HG02884 (cell line): ENCODE measurements at regions not wholly inside any gene's neighbourhood (a gene's known extent, or its start where the extent isn't known, plus 50 kb on each side); places are given as distances from the start of the nearest gene placed in this dataset.

Experiments used
- ATAC-seq: cut with Tn5 transposase; IDR thresholded peaks from one replicate; pipeline ENCODE4 v1.9.1; 2021; ENCODE audit warnings: mild to moderate bottlenecking, moderate library complexity; ENCODE audit not compliant: unreplicated experiment

DNA sequence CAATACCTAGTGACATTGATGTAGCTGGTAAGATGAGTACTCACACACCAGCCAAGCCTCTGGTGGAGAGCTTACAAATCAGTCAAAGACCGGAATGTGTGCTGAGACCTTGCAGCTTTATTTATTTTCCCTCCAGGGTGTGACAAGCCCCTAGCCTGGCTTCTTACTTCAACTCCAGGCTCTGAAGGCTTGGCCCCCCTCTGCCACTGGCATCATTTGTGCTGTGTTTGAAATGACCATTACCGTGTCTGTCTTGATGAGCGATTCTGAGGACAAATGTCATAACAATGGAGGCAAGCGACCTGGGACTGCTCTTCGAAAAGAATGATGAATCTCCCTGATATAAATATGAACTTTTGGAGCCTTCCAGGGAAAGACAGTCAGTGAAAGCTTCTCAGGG, 749.9 kb upstream of the HS6ST1 start:
- no peak for ATAC-seq

- no peak for ATAC-seq
Measured at GRCh38 chr2:129069875-129070594, 751.4 kb upstream of the HS6ST1 start.

- no peak for ATAC-seq
Measured at GRCh38 chr2:129070663-129071062, 752.0 kb upstream of the HS6ST1 start.

DNA sequence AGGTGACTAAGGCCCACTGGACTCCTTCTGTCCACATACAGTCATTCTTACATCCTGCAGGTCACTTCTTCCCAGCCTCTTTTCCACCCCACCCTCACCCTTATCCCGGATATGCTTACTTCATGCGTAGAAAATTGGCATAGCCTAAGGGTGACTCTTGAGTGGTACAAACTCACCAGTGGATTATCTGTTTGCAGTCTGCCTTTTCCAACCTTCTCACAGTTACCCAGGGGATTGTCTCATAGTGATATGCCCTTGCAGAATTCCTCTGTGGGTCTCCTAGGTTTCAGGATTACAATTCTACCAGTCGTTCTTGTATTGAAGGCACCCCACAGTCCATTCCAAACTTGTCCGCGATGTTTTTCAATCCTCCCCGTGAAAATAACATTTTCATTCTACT, 752.9 kb upstream of the HS6ST1 start:
- no peak for ATAC-seq

DNA sequence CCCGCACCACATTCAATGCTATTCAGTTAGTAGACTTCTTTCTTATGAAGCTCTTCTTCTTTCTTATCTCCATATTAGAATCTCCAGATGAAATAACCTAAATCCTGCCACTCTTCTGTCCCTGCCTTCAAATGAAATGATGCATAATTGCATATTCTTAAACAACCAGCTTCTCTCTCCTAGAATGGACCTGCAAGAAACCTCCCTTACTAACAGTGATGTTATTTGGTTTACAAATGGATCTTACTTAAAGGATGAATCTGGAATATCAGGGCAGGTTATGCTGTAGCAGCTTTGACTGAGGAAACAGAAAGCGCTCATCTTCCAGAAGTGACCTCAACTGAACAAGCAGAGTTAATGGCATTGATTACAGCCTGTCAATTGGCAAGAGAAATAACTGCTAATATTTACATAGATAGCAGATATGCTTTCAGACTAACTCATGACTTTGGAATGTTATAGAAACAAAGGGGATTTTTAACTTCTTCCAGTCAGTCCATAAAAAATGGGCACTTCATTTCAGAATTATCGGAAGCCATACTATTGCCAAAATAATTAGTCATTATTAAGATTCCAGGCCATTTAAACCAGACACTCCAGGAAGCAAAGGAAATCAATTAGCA, 755.7 kb upstream of the HS6ST1 start:
- no peak for ATAC-seq

- no peak for ATAC-seq
Measured at GRCh38 chr2:129078548-129078947, 759.9 kb upstream of the HS6ST1 start.

DNA sequence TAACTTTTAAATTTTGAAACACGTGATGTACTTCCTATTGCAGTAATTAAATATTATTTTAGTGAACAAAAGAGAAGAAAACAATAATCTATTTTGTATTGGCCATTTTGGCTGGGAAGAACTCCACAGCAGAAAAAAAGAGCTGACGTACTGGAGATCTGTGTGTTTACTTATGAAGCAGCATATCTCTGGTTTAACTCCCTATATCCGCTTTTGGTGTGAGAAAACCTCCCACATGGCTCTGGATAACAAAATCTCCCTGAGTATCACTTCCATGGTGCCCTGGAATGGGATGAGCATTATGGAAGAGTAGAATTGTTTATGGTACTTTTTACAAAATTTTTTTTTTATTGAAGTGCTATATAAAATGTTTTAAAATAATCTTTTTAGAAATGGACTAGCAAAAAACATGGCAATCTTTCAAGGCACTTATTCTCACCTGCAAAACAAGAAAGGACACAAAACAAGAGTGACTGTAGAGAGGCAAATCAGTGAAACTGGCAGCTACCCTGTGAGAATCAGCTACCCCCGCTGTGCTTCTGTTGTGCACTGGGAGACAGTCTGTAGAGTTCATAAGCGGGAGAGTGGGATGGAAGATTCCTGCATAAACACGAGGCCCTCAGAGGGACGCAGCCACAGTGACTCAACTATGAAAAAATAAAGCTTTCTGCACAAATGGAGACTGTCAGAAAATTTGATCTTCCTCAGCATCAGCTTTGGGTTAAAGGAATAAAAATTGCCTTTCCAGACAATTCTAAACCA, 762.2 kb upstream of the HS6ST1 start:
- ATAC-seq = no peak

DNA sequence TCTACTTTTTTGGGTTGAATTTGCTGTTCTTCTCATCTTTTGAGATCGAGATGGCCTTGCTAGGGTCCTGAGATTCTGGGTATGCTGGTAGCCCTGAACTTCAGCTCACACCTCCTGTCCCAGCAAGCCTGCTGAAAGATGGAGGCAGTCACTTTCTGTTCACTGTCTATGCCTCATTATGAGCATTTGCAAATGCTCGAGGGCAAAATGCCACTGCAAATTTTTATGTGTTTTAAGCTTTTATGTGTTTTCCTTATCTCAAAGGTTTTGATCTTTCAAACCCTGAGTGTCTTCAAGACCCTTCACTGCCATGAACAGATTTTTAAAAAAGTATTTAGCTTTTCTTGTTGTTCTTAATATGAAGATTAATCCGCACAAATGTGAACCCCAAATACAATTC, 766.7 kb upstream of the HS6ST1 start:
- ATAC-seq = no peak

DNA sequence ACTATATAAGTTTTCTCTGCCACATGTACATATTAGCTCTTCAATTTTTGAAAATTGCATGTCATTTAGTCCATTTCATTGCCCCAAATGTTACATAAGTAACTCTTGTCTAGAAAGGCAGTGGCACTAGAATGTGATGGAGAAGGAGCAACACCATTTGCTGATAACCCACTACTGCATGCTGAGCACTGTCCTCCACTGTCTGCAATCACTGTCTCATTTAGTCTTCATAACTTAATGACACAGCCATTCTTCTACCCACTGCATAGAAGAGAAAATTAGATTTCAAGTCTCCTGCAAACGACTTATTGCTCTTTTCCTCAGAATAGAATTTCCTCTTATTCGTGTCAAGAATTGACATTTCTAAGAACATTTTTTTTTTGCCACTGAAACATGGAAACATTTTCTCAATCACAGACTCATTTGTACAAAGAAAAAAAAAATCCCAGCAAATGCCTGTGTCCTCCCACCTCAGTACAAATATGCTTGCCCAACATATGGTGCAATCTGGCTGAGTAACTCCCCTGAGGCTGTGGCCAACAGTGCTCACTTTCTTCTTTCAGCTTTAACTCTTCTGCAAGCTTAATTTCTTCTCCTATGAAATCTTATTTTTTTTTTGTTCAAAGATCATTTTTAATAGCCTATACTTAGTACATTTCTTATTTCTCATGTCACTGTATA, 768.6 kb upstream of the HS6ST1 start:
- no peak for ATAC-seq

- no peak for ATAC-seq
Measured at GRCh38 chr2:129091620-129092019, 773.0 kb upstream of the HS6ST1 start.

- ATAC-seq = no peak
Measured at GRCh38 chr2:129092956-129093355, 774.3 kb upstream of the HS6ST1 start.

GRCh38 chr2:129101186-129101585, 782.5 kb upstream of the HS6ST1 start:
- ATAC-seq = no peak

DNA sequence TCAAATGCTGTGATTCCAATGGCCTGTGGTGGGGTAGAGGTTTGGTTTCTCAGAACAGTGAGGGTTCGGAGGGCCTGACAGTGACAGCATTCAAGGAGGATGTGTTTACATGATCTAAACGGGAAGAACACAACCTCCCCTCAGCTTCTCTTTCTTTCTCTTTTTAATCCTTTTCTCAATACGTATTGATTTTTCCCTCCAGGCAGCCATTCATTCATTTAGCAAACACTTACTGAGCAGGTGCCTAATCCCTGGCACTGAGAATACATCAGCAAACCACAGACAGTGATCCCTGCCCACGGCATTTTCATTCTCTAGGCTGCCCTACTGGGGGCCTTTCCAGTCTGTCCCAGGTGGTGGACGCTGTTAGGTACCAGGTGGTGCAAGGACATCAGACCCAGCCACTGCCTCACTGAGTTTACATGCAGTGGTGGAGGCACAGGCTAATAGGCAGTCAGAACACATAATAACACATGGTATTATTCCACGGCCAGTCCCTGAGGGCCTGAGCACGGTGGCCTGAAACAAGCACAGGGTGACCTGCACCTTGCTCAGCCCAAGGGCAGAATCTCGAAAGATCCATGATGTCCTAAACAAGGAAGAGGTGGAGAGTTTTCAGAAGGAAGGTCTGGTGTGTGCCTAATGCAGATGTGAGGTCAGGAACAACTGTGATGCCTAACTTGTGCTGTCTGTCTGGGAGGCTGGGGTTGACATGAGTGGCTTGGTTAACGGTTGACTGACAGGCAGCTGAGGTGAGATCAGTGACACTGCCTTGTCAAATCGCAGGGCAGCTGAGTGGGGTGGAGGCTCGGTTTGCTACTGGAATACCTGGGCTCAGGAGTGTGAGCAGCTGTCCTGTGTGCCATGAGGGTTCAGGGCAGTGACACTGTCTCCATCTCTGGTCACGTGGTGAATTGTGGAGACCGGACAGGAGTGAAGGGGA, 785.5 kb upstream of the HS6ST1 start:
- ATAC-seq = no peak

GRCh38 chr2:129112181-129112580, 793.5 kb upstream of the HS6ST1 start:
- no peak for ATAC-seq

GRCh38 chr2:129113776-129114175, 795.1 kb upstream of the HS6ST1 start:
- no peak for ATAC-seq

DNA sequence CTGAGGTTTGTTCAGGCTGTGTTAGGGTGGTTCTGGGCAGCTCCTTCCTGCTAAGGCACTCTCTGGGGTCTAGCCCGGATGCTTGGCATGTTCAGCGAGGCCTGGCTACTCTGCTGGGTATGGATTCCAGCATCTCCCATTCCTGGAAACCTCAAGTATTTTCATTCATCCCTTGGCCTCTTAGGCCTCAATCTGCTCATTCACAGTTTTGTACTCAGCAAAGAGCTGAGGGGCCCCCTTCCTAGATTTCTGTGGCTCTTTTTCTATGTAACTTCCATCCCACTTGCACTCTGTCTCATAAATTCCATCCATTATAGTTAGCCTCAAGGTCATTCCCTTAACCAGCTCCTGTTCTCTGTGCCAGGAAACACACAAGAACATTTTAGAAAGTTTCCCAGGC, 798.8 kb upstream of the HS6ST1 start:
- no peak for ATAC-seq

GRCh38 chr2:129118296-129118695, 799.6 kb upstream of the HS6ST1 start:
- no peak for ATAC-seq

- no peak for ATAC-seq
Measured at GRCh38 chr2:129129087-129129486, 810.4 kb upstream of the HS6ST1 start.

- no peak for ATAC-seq
Measured at GRCh38 chr2:129133692-129134641, 815.3 kb upstream of the HS6ST1 start.
